Heart left ventricle (tissue), 13 donors: ENCODE measurements at regions not wholly inside any gene's neighbourhood (a gene's known extent, or its start where the extent isn't known, plus 50 kb on each side); places are given as distances from the start of the nearest gene placed in this dataset.

Experiments used
- CTCF ChIP-seq, 12 donors: fragments of 200-600 bp; sonication (generic) in 4 of 12; IDR thresholded peaks; one replicate each; pipeline versions ENCODE4 v1.5.0 to v1.8.0; 2018 to 2022; ENCODE audit warnings: antibody characterized with exemption in 12 of 12, mild to moderate bottlenecking in 5 of 12
- POLR2A ChIP-seq, 2 donors: fragments of 450-650 bp; IDR thresholded peaks; one replicate each; pipeline ENCODE4 v1.6.1; 2017; ENCODE audit warnings: antibody characterized with exemption in 2 of 2, mild to moderate bottlenecking in 2 of 2, moderate library complexity in 2 of 2
- donor health status: ischemic (EF 13 %, LVEDD 7.1; RV severe dilation, severe dysfunction).
- donor health status: DM: no; HTN: yes; CAD: no.
- donor health status: DM: no; HTN: no; CAD: no.
- donor health status: ischemic (EF 25% LVEDD 6.9; RV normal size, moderate dysfunction).
- donor health status: ischemic (EF 25% LVEDD 5.7; RV mildly dilated, moderate dysfunction).
- donor health status: ischemic (EF 35%, LVEDD 5.7; RV mildly dilated, moderate dysfunction).
- donor health status: nonischemic (EF 11% LVEDD 7.7; RV severe dilation, severe dysfunction).
- donor health status: DM: yes; HTN: yes; CAD: no.
- donor health status: PGD.
- donor health status: ischemic (EF 29% LVEDD 5.4; RV normal size, mild dysfunction).
- donor health status: nonischemic (EF 23%, LVEDD 6.1; RV moderate dilation, normal function).

DNA sequence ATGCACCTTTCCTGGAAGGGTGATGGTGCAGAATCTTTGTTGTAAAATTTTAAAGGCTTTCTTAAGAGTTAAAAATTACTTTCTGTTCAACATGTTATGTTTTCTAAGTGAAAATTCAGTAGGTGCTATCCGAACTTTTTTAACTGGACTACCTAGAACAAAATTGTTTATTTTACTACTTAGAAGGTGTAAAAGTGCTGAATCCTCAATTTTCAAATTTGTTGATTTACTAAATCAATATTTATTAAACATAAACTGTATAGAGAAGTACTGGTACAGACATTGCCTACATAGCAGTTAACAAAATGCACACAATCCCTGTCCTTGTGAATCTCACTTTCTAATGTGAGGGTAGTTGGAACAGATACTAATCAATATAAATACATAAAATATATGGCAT, 277.5 kb downstream of the CTH start:
- TF ChIP-seq CTCF (IDR thresholded peaks at IDR 0.05) (no peak), POLR2A (IDR thresholded peaks at IDR 0.05) (no peak)
